Breast epithelium (tissue), 3 donors: ENCODE measurements at regions not wholly inside any gene's neighbourhood (a gene's known extent, or its start where the extent isn't known, plus 50 kb on each side); places are given as distances from the start of the nearest gene placed in this dataset.

Experiments
- POLR2A ChIP-seq: fragments of 450-650 bp; IDR thresholded peaks from one replicate; pipeline ENCODE4 v1.6.1; 2016; ENCODE audit warnings: antibody characterized with exemption, mild to moderate bottlenecking, moderate library complexity
- POLR2AphosphoS5 ChIP-seq, 3 donors: sonication (generic); formaldehyde crosslinking; IDR thresholded peaks; one replicate each; pipeline ENCODE4 v1.6.1; 2017; ENCODE audit warnings: antibody characterized with exemption in 3 of 3
- TF ChIP-seq, protein P1 (sequence below), 3 donors: fragments of 450-650 bp; IDR thresholded peaks; one replicate each; pipeline ENCODE4 v1.5.1; 2016 to 2017; ENCODE audit warnings: antibody characterized with exemption in 3 of 3, mild to moderate bottlenecking in 3 of 3, moderate library complexity in 3 of 3

GRCh38 chr6:120262354-120262753 lies 912.8 kb upstream of the MAN1A1 start:
- TF ChIP-seq, protein P1, sequence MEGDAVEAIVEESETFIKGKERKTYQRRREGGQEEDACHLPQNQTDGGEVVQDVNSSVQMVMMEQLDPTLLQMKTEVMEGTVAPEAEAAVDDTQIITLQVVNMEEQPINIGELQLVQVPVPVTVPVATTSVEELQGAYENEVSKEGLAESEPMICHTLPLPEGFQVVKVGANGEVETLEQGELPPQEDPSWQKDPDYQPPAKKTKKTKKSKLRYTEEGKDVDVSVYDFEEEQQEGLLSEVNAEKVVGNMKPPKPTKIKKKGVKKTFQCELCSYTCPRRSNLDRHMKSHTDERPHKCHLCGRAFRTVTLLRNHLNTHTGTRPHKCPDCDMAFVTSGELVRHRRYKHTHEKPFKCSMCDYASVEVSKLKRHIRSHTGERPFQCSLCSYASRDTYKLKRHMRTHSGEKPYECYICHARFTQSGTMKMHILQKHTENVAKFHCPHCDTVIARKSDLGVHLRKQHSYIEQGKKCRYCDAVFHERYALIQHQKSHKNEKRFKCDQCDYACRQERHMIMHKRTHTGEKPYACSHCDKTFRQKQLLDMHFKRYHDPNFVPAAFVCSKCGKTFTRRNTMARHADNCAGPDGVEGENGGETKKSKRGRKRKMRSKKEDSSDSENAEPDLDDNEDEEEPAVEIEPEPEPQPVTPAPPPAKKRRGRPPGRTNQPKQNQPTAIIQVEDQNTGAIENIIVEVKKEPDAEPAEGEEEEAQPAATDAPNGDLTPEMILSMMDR (IDR thresholded peaks at IDR 0.05): no peak
- TF ChIP-seq POLR2A (no peak), POLR2AphosphoS5 (IDR thresholded peaks at IDR 0.05) (no peak)
